Activated CD8-positive, alpha-beta memory T cell treated with anti-CD3 and anti-CD28 coated beads for 48 hours (primary cell): ENCODE measurements at regions not wholly inside any gene's neighbourhood (a gene's known extent, or its start where the extent isn't known, plus 50 kb on each side); places are given as distances from the start of the nearest gene placed in this dataset.
"Not testable (repeated sequence)": the region's sequence is repeated elsewhere in the genome, so short reads cannot be mapped to it uniquely, and the experiment has no call there.

Experiments
- DNase-seq, 3 experiments: peaks; one replicate each; pipeline ENCODE4 v3.0.0-alpha.2; 2020; ENCODE audit warnings: low read depth in 2 of 3, low spot score in 2 of 3

DNA sequence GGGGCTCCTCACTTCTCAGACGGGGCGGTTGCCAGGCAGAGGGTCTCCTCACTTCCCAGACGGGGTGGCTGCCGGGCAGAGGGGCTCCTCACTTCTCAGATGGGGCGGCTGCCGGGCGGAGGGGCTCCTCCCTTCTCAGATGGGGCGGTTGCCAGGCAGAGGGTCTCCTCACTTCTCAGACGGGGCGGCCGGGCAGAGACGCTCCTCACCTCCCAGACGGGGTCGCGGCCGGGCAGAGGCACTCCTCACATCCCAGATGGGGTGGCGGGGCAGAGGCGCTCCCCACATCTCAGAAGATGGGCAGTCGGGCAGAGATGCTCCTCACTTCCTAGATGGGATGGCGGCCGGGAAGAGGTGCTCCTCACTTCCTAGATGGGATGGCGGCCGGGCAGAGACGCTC, 148.3 kb downstream of the UTRN start:
- DNase-seq: not testable (repeated sequence)

DNA sequence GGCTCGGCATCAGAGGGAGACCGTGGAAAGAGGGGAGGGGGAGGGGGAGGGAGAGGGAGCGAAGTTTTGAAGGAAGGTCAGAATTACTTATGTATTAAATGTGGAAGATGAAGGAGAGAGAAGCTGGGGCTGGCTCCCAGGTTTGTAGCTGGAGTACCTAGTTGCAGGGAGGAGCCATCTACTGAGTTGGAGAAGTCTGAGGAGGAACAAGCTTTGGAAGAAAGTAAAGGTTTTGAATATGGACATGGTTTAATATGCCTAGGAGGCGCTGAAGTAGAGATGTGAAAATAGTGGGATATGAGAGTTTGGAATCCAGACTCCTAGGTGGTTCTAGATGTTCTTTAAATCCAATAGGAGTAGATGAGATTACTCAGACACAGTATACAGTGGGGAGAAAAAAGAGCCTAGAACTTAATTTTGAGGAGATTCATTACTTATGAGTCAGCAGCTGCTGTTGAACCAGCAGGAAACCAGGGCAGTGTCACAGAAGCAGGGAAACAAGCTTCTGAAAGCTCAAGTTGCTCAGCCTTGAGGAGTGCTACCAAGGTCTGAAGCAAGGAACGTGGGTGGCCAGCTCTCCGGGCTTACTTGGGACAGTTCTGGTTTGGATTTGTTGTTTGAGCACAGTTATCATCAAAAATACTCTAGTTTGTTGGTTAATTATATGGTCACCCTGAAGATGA, 149.3 kb downstream of the UTRN start:
- DNase-seq: no peak

DNA sequence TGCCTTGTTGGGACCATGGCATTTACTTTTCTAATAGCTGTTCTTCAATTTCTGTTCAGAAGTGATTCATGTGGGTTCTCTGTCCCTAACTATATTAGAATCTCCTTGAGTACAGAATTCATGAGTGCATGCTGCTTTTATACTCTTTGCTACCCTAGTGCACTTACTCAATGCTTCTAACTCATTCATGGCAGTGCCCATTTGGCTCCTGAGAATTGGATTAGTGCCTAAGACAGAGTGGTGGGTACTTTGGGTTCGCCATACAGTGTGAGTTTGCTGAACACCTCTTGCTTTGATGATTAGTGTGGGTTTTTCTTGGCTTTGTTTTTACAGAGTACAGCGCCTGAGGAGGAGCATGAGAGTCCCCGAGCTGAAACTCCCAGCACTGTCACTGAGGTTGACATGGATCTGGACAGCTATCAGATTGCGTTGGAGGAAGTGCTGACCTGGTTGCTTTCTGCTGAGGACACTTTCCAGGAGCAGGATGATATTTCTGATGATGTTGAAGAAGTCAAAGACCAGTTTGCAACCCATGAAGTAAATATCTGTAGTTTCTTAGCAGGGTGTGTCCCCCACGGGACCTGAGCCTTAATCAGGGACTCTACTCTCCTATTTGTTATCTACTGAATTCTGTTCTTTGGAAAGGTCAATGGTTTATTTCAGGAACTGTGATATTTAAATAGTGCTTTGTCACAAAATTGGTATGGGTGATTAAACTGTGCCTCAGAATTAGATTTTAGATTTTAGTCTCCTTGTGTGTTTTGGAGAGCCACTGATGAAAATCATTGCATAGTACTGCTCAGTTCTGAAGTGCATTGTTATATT, 150.7 kb downstream of the UTRN start:
- DNase-seq: no peak

DNA sequence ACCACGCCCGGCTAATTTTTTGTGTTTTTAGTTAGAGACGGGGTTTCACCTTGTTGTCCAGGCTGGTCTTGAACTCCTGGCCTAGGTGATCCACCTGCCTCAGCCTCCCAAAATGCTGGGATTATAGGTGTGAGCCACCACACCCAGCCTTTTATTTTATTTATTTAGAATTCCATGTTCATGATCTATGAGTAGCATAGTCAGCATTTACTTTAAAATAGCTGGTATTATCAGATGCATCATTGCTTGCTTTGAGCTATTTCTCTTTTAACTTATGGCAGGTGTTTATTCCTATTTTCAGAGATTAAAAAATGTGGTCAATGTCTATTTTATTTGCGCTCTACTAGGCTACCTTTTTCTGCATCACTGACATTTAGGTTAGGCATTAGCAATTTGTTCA, 152.0 kb downstream of the UTRN start:
- no peak for DNase-seq

DNA sequence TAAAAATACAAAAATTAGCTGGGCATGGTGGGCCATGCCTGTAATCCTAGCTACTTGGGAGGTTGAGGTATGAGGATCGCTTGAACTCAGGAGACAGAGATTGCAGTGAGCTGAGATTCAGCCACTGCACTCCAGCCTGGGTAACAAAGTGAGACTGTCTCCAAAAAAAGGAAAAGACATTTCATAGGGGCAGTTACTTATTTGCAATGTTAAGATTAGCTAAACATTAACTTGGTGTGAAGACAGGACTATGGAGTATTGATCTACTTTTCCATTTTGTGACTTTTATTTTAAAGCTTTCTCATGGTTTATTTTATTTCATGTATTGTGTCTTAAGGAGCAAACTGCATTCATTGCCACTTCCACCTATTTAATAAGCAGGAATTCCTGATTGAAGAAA, 153.0 kb downstream of the UTRN start:
- no peak for DNase-seq

DNA sequence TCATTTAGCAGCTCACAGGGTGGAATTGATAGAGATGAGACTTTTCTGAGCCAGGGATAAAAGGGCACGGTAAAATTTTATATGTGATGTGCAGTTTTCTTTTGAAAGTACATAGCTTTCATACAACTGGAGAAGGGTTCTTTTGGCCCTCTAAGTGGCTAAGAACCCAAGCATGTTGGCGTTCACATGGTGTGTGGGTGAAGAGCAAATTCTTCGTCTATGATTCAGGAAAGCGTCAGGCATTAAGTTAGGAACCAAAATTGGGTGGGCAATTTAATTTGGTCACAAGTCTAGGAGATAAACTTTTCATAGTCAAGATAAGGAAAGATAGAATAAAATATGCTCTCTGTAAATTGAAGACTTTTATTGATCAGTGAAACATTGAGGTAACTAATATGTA, 153.9 kb downstream of the UTRN start:
- DNase-seq: no peak

DNA sequence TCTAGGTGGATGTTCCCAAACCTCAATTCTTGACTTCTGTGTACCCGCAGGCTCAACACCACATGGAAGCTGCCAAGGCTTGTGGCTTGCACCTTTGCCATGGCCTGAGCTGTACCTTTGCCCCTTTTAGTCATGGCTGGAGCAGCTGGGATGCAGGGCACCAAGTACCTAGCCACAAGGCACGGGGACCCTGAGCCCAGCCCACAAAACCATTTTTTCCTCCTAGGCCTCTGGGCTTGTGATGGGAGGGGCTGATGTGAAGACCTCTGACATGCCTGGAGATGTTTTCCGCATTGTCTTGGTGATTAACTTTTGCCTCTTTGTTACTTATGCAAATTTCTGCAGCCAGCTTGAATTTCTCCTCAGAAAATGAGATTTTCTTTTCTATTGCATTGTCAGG, 156.7 kb downstream of the UTRN start:
- DNase-seq: not testable (repeated sequence)

DNA sequence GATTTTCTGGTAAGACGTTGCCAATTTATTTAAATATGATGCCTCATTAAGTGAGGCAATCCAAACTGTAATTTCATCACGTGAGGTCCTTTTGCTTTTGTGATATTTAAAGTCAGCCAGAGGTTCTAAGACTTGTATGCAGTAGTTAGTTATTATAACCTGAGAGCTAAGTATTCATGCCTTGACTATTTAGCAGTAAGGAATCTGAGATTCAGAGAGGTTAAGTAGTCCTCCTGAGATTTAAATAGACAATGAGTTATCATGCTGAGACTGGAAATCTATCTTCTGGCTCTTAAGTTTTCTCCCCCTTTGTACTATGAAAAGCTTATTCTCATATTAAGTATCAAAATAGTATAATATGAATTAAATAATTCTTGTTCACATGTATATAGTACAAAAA, 158.0 kb downstream of the UTRN start:
- no peak for DNase-seq

DNA sequence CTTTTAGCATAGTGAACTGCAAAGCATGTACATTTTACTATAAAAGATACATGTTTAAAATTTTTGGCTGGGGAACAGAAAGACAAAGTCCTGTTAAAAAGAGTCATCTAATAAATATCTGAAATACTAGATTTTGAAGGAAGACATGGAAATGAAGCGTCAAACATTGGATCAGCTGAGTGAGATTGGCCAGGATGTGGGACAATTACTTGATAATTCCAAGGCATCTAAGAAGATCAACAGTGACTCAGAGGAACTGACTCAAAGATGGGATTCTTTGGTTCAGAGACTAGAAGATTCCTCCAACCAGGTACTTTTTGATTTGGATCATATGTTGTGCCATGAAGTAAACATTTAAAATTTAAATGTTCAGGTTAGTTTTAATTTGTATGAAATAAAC, 162.3 kb downstream of the UTRN start:
- no peak for DNase-seq

DNA sequence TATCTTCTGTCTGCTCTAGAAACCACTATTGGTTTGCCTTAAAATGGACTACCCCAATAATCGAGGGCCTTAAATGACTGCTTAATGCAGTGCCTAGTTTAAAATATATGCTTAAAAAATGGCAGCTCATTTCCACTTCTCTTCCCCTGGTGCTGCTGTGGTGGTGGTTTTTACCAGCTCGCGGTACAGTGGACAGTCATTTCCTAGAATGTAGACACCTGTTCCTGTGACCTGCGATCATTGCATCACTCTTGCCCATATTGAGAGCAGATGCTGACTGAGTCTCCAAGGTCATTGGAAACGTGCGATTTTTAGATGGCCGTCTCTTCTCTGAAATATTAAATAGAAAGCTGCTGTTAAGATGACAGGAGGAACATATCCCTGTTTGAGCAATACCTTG, 164.1 kb downstream of the UTRN start:
- no peak for DNase-seq

DNA sequence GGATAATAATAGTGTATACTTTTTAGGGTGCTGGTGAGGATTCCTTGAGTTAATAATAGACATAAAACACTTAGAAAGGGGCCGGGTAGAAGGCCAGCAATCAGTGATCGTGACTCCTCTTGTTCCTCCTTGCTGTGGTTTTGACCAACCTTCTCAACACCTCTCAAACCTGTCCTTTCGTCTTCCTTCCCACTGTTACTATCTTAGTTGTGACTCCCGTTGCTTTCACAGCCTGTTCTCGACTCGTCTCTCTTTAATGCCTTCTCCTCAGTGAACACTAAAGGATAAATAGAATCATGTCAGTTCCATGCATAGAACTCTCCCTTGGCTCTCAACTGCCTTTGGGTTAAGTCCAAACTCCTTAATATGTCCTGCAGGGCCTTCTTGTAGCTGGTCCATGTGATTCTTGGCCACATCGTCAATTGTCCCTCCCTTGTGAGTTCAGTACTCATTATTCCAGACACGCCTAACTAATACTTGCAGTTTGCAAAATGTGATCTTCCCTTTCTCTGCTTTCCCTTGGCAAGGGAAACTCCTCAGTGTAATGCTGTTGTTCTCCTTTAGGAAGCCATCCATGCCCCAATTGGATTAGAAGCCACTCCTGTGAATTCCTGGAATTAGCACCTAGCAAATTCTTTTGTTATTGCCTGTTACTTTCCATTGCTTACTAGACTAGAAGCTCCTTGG, 164.9 kb downstream of the UTRN start:
- DNase-seq: no peak

DNA sequence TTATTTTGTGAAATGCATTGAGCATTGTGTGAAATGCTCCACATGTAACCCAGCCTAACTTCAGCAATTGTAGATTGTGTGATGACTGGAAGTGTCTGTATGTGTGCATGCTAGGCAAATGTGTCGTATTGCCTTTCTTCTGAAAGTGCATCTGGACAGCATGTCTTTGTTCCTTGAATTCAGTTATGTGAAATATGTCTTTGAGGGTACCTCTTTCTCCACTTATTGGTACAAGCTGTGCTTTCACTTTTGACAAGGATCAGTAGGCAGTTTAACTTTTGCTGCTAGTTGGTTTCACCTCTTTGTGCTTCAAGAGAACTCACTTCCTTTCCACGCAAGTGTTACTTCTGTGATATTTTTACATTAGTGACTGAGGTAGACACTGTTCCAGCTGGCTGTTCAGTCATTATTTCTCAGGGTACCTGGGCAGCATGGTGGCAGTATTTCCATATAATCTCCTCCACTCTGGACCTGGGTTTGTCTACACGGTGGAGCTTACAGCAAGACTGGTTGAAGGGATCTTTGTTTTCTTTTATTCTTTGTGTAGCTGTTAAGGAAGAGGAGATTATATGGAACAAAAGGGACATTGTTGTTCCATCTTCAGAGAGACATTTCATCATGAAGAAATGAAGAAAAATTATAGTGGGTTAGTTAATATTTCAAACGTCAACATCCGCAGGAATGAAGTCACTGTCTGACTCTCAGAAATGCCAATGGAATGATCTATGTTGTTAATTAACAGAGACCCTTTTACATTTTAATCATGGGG, 175.4 kb downstream of the UTRN start:
- no peak for DNase-seq

DNA sequence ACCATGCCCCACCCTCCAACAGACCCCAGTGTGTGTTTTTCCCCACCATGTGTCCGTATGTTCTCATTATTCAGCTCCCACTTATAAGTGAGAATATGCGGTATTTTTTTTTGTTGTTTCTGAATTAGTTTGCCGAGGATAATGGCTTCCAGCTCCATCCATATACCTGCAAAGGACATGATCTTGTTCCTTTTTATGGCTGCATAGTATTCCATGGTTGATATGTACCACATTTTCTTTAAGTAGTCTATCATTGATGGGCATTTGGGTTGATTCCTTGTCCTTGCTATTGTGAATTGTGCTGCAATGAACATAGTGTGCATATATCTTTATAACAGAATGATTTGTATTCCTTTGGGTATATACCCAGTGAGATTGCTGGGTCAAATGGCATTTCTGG, 176.9 kb downstream of the UTRN start:
- DNase-seq: no peak

DNA sequence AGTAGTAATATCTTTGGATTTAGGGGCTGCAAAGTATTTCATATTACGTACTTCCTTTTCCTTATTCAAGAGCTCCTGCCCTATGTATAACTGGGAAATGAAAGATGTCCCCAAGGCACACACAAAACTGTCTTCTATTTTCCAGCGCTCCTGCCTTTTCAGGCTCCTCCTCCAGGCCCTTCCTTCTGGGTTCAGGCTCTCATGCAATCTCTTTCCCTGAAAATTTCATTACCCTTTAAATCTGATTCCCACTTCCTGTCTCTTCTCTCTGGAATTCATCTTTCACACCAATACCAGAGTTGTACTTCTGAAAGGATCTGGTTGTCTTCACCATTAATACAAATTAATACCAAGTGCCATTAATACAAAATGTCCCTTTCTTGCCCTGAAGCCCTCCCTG, 181.6 kb downstream of the UTRN start:
- no peak for DNase-seq

DNA sequence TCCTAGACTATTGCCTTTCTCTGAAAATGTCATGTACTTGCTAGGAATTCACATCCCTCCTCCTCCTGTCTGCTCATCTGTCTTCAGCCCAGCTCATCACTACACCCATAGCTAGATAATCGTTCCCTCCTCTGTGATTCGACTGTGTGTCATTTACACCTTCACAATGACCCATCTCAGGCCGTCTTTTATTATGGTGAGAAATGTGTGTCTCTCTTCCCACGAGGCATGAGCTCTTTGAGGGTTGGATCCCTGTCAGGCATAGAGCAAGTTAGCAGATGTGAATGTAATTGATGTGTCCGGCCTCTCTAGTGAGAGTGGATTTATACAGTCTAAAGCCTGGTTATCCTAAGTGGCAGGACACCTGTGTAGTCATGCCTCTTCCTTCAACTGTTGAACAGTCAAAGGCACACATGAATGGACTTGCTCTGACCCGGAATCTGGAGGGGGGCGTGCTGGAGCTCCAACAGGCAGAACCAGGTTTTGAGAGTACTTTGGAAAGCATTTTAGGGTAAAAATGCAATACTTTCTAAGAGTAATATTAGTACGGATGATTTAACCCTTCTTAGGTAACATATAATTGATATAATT, 182.1 kb downstream of the UTRN start:
- DNase-seq: no peak

DNA sequence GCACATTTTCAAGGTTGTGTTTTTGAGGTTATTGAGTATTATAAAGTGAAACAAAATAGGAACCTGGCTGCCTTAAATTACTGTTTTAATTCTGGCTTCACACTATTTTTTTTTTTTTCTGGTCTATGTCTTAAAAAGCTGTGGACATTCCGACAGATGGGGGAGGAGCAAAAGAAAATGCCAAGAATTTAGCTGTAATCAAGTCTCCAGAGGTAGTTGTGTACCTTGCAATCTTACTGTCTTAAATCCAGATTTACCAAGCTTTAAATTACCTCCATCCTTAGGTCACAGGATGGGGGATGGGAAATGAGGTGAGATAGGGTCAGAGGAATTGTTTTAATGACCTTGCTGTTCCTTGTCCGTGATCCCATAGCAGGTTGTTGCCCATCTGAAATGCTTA, 182.8 kb downstream of the UTRN start:
- no peak for DNase-seq

DNA sequence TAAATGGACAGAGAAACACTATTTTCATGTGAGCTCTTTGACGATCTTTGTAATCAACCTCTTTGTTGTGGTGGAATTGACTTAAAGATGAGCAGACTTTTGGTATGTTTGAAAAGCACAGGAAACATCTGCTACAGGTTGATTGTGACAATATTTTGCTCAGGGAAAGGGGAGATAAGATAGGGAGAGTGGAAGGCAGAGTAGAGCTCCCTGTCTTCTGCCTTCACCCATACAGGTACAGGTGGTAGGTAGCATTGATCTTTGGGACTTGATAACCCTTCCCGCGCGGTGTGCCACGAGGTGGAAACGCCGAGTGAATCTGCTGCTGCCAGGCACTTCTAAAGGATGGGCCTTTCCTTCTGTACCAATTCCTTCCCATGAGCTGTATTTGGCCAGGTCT, 183.6 kb downstream of the UTRN start:
- no peak for DNase-seq

DNA sequence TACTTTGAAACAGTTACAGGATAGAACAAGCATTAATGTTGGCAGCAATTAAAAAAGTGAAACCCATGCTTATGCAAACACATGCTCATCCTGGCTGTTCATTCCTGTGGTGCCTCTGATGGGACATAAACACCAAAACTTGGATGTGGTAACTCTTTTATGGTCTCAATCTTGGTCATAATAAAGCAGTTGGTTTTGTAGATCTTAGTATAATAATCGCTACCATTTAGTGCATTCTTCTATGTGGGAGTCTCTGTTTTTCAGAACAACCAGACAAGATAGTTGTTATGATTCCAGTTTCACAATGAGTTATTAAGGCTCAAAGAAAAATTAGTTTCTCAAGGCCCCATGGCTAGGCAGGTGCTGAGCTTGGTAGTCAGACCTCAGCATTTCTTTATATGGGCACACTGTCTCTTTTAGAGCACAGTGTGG, 184.0 kb downstream of the UTRN start:
- DNase-seq: no peak

DNA sequence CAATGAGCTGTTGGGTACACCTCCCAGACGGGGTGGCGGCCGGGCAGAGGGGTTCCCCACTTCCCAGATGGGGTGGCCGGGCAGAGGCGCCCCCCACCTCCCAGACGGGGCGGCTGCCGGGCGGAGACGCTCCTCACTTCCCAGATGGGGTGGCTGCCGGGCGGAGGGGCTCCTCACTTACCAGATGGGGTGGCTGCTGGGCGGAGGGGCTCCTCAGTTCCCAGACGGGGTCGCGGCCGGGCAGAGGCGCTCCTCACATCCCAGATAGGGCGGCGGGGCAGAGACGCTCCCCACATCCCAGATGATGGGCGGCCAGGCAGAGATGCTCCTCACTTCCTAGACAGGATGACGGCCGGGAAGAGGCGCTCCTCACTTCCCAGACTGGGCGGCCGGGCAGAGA, 185.1 kb downstream of the UTRN start:
- not testable (repeated sequence) for DNase-seq

DNA sequence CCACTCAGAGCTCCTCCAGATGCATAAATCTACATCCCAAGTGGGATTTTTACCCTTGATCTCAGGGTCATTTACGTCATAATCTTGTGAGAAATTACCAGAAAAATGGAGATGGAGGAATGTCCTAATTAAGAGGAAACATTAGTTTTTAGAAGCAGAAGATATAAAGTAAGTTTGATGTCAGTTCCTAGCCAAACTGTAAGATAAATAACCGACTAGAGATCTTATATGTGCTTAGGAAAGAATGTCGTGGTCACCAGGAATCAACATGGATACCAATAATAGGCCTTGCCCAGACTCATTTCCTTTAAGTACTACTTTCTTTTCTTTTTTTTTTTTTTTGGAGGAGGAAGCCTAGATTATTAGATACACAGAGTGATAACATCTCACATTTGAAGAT, 186.9 kb downstream of the UTRN start:
- DNase-seq: no peak

DNA sequence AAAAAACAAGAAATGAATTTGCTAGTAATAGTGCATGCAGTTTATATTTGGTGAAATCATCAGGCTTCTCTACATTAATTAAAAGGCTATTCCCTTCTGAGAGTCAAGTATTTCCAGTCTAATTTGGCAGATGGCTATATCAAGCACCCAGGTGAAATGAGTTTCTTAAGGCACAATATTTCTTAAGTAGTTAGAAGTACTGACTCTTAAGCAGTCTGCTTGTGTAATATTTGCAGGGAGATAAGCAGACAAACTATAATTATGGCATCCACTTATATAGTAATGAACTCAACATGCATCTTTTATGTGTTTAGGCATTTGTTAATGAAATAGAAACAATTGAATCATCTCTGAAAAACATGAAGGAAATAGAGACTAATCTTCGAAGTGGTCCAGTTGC, 189.2 kb downstream of the UTRN start:
- no peak for DNase-seq
